ENCODE measurements at regions not wholly inside any gene's neighbourhood (a gene's known extent, or its start where the extent isn't known, plus 50 kb on each side); places are given as distances from the start of the nearest gene placed in this dataset.
"Not testable (repeated sequence)": the region's sequence is repeated elsewhere in the genome, so short reads cannot be mapped to it uniquely, and the experiment has no call there.

- in situ Hi-C loops (cut with MboI; ENCODE audit: low sequenced_read_pairs), result no loop called here
Measured at GRCh38 chr13:81639984-81640582, 1299.2 kb upstream of the SPRY2 start.

- in situ Hi-C loops (cut with MboI; ENCODE audit: low sequenced_read_pairs), result no loop called here
Measured at GRCh38 chr13:81637457-81637856, 1296.5 kb upstream of the SPRY2 start.

GRCh38 chr13:81636120-81636519 is 1295.2 kb upstream of the SPRY2 start:
- in situ Hi-C loops (cut with MboI; ENCODE audit: low sequenced_read_pairs), result no loop called here

- in situ Hi-C loops (cut with MboI; ENCODE audit: low sequenced_read_pairs), result no loop called here
Measured at GRCh38 chr13:81615031-81615430, 1274.1 kb upstream of the SPRY2 start.

- in situ Hi-C loops (cut with MboI; ENCODE audit: low sequenced_read_pairs), result no loop called here
Measured at GRCh38 chr13:81610644-81611043, 1269.7 kb upstream of the SPRY2 start.

GRCh38 chr13:81609335-81609734 is 1268.4 kb upstream of the SPRY2 start:
- in situ Hi-C loops (cut with MboI; ENCODE audit: low sequenced_read_pairs), result no loop called here

GRCh38 chr13:81606074-81606473 is 1265.1 kb upstream of the SPRY2 start:
- in situ Hi-C loops (cut with MboI; ENCODE audit: low sequenced_read_pairs), result no loop called here

GRCh38 chr13:81602241-81602640 is 1261.3 kb upstream of the SPRY2 start:
- in situ Hi-C loops (cut with MboI; ENCODE audit: low sequenced_read_pairs), result no loop called here

- in situ Hi-C loops (cut with MboI; ENCODE audit: low sequenced_read_pairs), result no loop called here
Measured at GRCh38 chr13:81597101-81597500, 1256.2 kb upstream of the SPRY2 start.

- in situ Hi-C loops (cut with MboI; ENCODE audit: low sequenced_read_pairs), result no loop called here
Measured at GRCh38 chr13:81596224-81596753, 1255.4 kb upstream of the SPRY2 start.

- in situ Hi-C loops (cut with MboI; ENCODE audit: low sequenced_read_pairs), result no loop called here
Measured at GRCh38 chr13:81591528-81592220, 1250.7 kb upstream of the SPRY2 start.

GRCh38 chr13:81582381-81582780 is 1241.5 kb upstream of the SPRY2 start:
- in situ Hi-C loops (cut with MboI; ENCODE audit: low sequenced_read_pairs), result no loop called here

GRCh38 chr13:81577601-81578195 is 1236.8 kb upstream of the SPRY2 start:
- in situ Hi-C loops (cut with MboI; ENCODE audit: low sequenced_read_pairs), result no loop called here

- in situ Hi-C loops (cut with MboI; ENCODE audit: low sequenced_read_pairs), result no loop called here
Measured at GRCh38 chr13:81568824-81569223, 1227.9 kb upstream of the SPRY2 start.

- in situ Hi-C loops (cut with MboI; ENCODE audit: low sequenced_read_pairs), result no loop called here
Measured at GRCh38 chr13:81565849-81566248, 1224.9 kb upstream of the SPRY2 start.

- in situ Hi-C loops (cut with MboI; ENCODE audit: low sequenced_read_pairs), result no loop called here
Measured at GRCh38 chr13:81563091-81563490, 1222.2 kb upstream of the SPRY2 start.

- in situ Hi-C loops (cut with MboI; ENCODE audit: low sequenced_read_pairs), result no loop called here
Measured at GRCh38 chr13:81562598-81562997, 1221.7 kb upstream of the SPRY2 start.

GRCh38 chr13:81551036-81551435 is 1210.1 kb upstream of the SPRY2 start:
- in situ Hi-C loops (cut with MboI; ENCODE audit: low sequenced_read_pairs), result no loop called here

GRCh38 chr13:81546294-81546693 is 1205.4 kb upstream of the SPRY2 start:
- in situ Hi-C loops (cut with MboI; ENCODE audit: low sequenced_read_pairs), result not testable (repeated sequence)

- in situ Hi-C loops (cut with MboI; ENCODE audit: low sequenced_read_pairs), result no loop called here
Measured at GRCh38 chr13:81540777-81541176, 1199.9 kb upstream of the SPRY2 start.

- in situ Hi-C loops (cut with MboI; ENCODE audit: low sequenced_read_pairs), result no loop called here
Measured at GRCh38 chr13:81539643-81540150, 1198.8 kb upstream of the SPRY2 start.

- in situ Hi-C loops (cut with MboI; ENCODE audit: low sequenced_read_pairs), result no loop called here
Measured at GRCh38 chr13:81498969-81499368, 1158.0 kb upstream of the SPRY2 start.

Data from HL-60/S4 treated with phorbol 12-myristate 13-acetate at 8.2 ng/mL for 4 days and 3 days (cell line).